T-cell (primary cell): ENCODE measurements at regions not wholly inside any gene's neighbourhood (a gene's known extent, or its start where the extent isn't known, plus 50 kb on each side); places are given as distances from the start of the nearest gene placed in this dataset.
"Not testable (repeated sequence)": the region's sequence is repeated elsewhere in the genome, so short reads cannot be mapped to it uniquely, and the experiment has no call there.

ENCODE experiments used
- ATAC-seq, 4 experiments: fragments of 200-7000 bp in 3 of 4; fragments of 150-1000 bp in 1 of 4; cut with Tn5 transposase; replicated peaks in 1 of 4; 1 replicate in 3 of 4; 2 replicates in 1 of 4; pipeline ENCODE4 v1.10.0; 2021; ENCODE audit warnings: moderate library complexity in 3 of 4, mild to moderate bottlenecking in 2 of 4, moderate number of reproducible peaks in 1 of 4
- CTCF ChIA-PET, 2 donors: fragments of 300-600 bp; sonication (Branson Sonifier 250); formaldehyde crosslinking; loops; one replicate each; lab custom pipeline; 2022; ENCODE audit warnings: antibody characterized with exemption in 2 of 2; lab: Charles Lee
- POLR2A ChIA-PET, 2 donors: fragments of 300-600 bp; sonication (Branson Sonifier 250); formaldehyde crosslinking; loops; one replicate each; lab custom pipeline; 2022; ENCODE audit warnings: antibody characterized with exemption in 2 of 2; lab: Charles Lee
- DNase-seq, 35 experiments: peaks; one replicate each; pipeline versions ENCODE4 v3.0.0 to v3.0.0-alpha.2; 2013 to 2023
- H3K27ac ChIP-seq: one replicate; pipeline ENCODE4 v1.5.1; 2013; ENCODE audit warnings: low read length
- H3K27me3 ChIP-seq, 2 experiments: replicated peaks in 1 of 2; 1 replicate in 1 of 2; 2 replicates in 1 of 2; pipeline versions ENCODE4 v1.6.1 to v1.7.0; 2013; ENCODE audit warnings: low read length in 1 of 2, mixed read lengths in 1 of 2; ENCODE audit not compliant: control insufficient read depth in 2 of 2, insufficient read depth in 2 of 2; ENCODE audit errors: extremely low read depth in 1 of 2
- H3K36me3 ChIP-seq, 2 donors: 1 replicate in 1 of 2; 2 replicates in 1 of 2; pipeline versions ENCODE4 v1.6.1 to v1.7.0; 2013; ENCODE audit warnings: low read length in 1 of 2; ENCODE audit not compliant: control insufficient read depth in 2 of 2, insufficient read depth in 1 of 2; ENCODE audit errors: extremely low read depth in 1 of 2
- H3K4me1 ChIP-seq, 2 experiments: 1 replicate in 1 of 2; 2 replicates in 1 of 2; pipeline versions ENCODE4 v1.6.1 to v1.7.0; 2013; ENCODE audit warnings: low read length in 2 of 2, mixed read lengths in 1 of 2; ENCODE audit not compliant: insufficient read depth in 2 of 2, control insufficient read depth in 1 of 2; ENCODE audit errors: extremely low read depth in 1 of 2
- H3K4me3 ChIP-seq, 2 donors: 1 replicate in 1 of 2; 2 replicates in 1 of 2; pipeline versions ENCODE4 v1.5.1 to v1.7.0; 2013; ENCODE audit warnings: mild to moderate bottlenecking in 2 of 2, low read length in 1 of 2, moderate library complexity in 1 of 2; ENCODE audit not compliant: control insufficient read depth in 1 of 2; ENCODE audit errors: extremely low read depth in 1 of 2
- H3K9me3 ChIP-seq: 2 replicates; pipeline ENCODE4 v1.7.0; 2013
- H3K27ac Mint-ChIP-seq, 2 donors: one replicate each; pipeline ENCODE4 v1.8.0; 2020 to 2021; ENCODE audit warnings: mild to moderate bottlenecking in 2 of 2, mixed read lengths in 2 of 2
- H3K27me3 Mint-ChIP-seq, 2 donors: one replicate each; pipeline ENCODE4 v1.8.0; 2021 to 2022; ENCODE audit warnings: mixed read lengths in 2 of 2
- H3K36me3 Mint-ChIP-seq: one replicate; pipeline ENCODE4 v1.8.0; 2021; ENCODE audit warnings: mixed read lengths
- H3K4me1 Mint-ChIP-seq, 3 donors: one replicate each; pipeline ENCODE4 v1.8.0; 2020 to 2022; ENCODE audit warnings: mixed read lengths in 3 of 3, mild to moderate bottlenecking in 1 of 3
- H3K4me3 Mint-ChIP-seq, 3 donors: one replicate each; pipeline ENCODE4 v1.8.0; 2020 to 2022; ENCODE audit warnings: mild to moderate bottlenecking in 3 of 3, mixed read lengths in 3 of 3, moderate library complexity in 3 of 3
- H3K9me3 Mint-ChIP-seq, 3 donors: one replicate each; pipeline ENCODE4 v1.8.0; 2020 to 2022; ENCODE audit warnings: mixed read lengths in 3 of 3
- WGBS: methylation state at CpG from one replicate; pipeline ENCODE4 v1.1.5; 2013; ENCODE audit warnings: missing lambda C conversion rate; ENCODE audit not compliant: insufficient coverage; 5-methylcytosine and 5-hydroxymethylcytosine counted together

GRCh38 chr4:38333219-38333618 lies 330.8 kb upstream of the KLF3 start:
- no peak for DNase-seq
- Mint-ChIP-seq H3K27me3 (no peaks in the 10 kb centered on the region), H3K4me1 (peaks cover 56 to 66% (median 59%) of the 10 kb centered on the region in 3 donors), H3K4me3 (no peak overlapping the region), H3K9me3 (peaks cover 0 to 5% (median 4%) of the 10 kb centered on the region in 3 donors), H3K36me3 (peaks cover 7% of the 10 kb centered on the region), H3K27ac (no peak overlapping the region)
- Histone ChIP-seq H3K4me1 (peaks cover 38 to 54% of the 10 kb centered on the region in 2 experiments), H3K4me3 (no peak overlapping the region), H3K9me3 (no peaks in the 10 kb centered on the region), H3K27ac (no peak overlapping the region), H3K27me3 (no peaks in the 10 kb centered on the region), H3K36me3 (no peaks in the 10 kb centered on the region)
- ChIA-PET POLR2A (no interaction called here), CTCF (no interaction called here)
- ATAC-seq = no peak
- WGBS = no CpG with 5 or more reads among the region's 2 CpGs

- Histone ChIP-seq H3K4me1 (peaks cover 24 to 44% of the 10 kb centered on the region in 2 experiments), H3K27ac (no peak overlapping the region), H3K4me3 (no peak overlapping the region), H3K27me3 (no peaks in the 10 kb centered on the region), H3K9me3 (no peaks in the 10 kb centered on the region), H3K36me3 (no peaks in the 10 kb centered on the region)
- H3K27me3 Mint-ChIP-seq = no peaks in the 10 kb centered on the region
- H3K27ac Mint-ChIP-seq = peak overlapping the region; percentile 37 to 69
- WGBS = no CpG with 5 or more reads among the region's 1 CpG
- H3K4me1 Mint-ChIP-seq = peaks cover 40 to 51% (median 43%) of the 10 kb centered on the region in 3 donors
- ATAC-seq = no peak
- H3K9me3 Mint-ChIP-seq = peaks cover 4 to 20% (median 14%) of the 10 kb centered on the region in 3 donors
- H3K4me3 Mint-ChIP-seq = peak overlapping the region in 2 of 3 donors; percentile 2 to 57
- H3K36me3 Mint-ChIP-seq = peaks cover 11% of the 10 kb centered on the region
- ChIA-PET CTCF (no interaction called here), POLR2A (no interaction called here)
- no peak for DNase-seq
Observed at GRCh38 chr4:38334791-38335190, 329.2 kb upstream of the KLF3 start.

GRCh38 chr4:38338939-38339338 lies 325.1 kb upstream of the KLF3 start:
- H3K27me3 ChIP-seq, H3K27ac ChIP-seq, H3K27me3 Mint-ChIP-seq, H3K4me3 ChIP-seq, H3K36me3 ChIP-seq, H3K27ac Mint-ChIP-seq, H3K4me3 Mint-ChIP-seq, H3K9me3 ChIP-seq, CTCF ChIA-PET, ATAC-seq, POLR2A ChIA-PET, DNase-seq: not testable (repeated sequence)
- Mint-ChIP-seq H3K4me1 (peaks cover 21 to 24% (median 21%) of the 10 kb centered on the region in 3 donors), H3K36me3 (peaks cover 11% of the 10 kb centered on the region), H3K9me3 (peaks cover 4 to 25% (median 17%) of the 10 kb centered on the region in 3 donors)
- no CpG with 5 or more reads among the region's 1 CpG for WGBS
- peaks cover 9 to 14% of the 10 kb centered on the region in 2 experiments for H3K4me1 ChIP-seq

- no peak for ATAC-seq
- CTCF ChIA-PET = no interaction called here
- H3K27ac Mint-ChIP-seq = no peak overlapping the region
- peaks cover 13% of the 10 kb centered on the region for H3K36me3 Mint-ChIP-seq
- peaks cover 0 to 6% (median 0%) of the 10 kb centered on the region in 3 donors for H3K4me1 Mint-ChIP-seq
- Histone ChIP-seq H3K27me3 (no peaks in the 10 kb centered on the region), H3K4me3 (no peak overlapping the region), H3K9me3 (no peaks in the 10 kb centered on the region), H3K36me3 (no peaks in the 10 kb centered on the region), H3K27ac (no peak overlapping the region), H3K4me1 (no peaks in the 10 kb centered on the region)
- POLR2A ChIA-PET = interaction anchor here in 1 of 2 donors (0.6 kb wide), 1 partner anchor 554 kb away, joined by 4 read pairs; no protein-coding TSS in a partner anchor
- no peaks in the 10 kb centered on the region for H3K27me3 Mint-ChIP-seq
- DNase-seq = no peak
- no CpG with 5 or more reads among the region's 2 CpGs for WGBS
- H3K9me3 Mint-ChIP-seq = peaks cover 18 to 39% (median 19%) of the 10 kb centered on the region in 3 donors
- H3K4me3 Mint-ChIP-seq = no peak overlapping the region
Observed at GRCh38 chr4:38343608-38344007, 320.4 kb upstream of the KLF3 start.

DNA sequence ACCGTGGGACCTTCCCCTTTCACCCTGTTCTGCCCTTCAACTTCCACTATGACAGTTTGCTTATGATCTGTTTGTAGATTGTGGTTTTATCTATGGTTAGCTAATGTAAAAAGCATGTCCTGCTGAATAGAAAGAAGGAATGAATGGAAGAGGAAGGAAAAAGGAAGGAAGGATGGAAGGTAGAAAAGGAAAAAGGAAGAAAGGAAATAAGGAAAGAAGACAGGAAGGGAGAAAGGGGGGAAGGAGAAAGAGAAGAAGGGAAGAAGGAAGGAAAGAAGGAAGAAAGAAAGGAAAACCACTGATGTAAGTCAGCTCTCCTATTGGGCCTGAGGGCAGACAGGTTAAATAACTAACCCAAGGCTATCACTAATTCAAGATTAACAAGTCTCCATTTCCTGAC lies 319.1 kb upstream of the KLF3 start:
- no peaks in the 10 kb centered on the region for H3K36me3 ChIP-seq
- no peak overlapping the region for H3K4me3 ChIP-seq
- H3K36me3 Mint-ChIP-seq = peaks cover 12% of the 10 kb centered on the region
- no peak for ATAC-seq
- no peaks in the 10 kb centered on the region for H3K4me1 ChIP-seq
- no peaks in the 10 kb centered on the region for H3K9me3 ChIP-seq
- no peak overlapping the region for H3K4me3 Mint-ChIP-seq
- no peaks in the 10 kb centered on the region for H3K27me3 Mint-ChIP-seq
- POLR2A ChIA-PET = no interaction called here
- H3K9me3 Mint-ChIP-seq = peaks cover 13 to 27% (median 13%) of the 10 kb centered on the region in 3 donors
- DNase-seq = no peak
- no peaks in the 10 kb centered on the region for H3K27me3 ChIP-seq
- H3K27ac Mint-ChIP-seq = no peak overlapping the region
- CTCF ChIA-PET = no interaction called here
- no peak overlapping the region for H3K27ac ChIP-seq
- H3K4me1 Mint-ChIP-seq = peaks cover 0 to 6% (median 0%) of the 10 kb centered on the region in 3 donors
- WGBS = no CpG with 5 or more reads among the region's 1 CpG

- no peaks in the 10 kb centered on the region for H3K27me3 Mint-ChIP-seq
- peaks cover 0 to 6% (median 0%) of the 10 kb centered on the region in 3 donors for H3K4me1 Mint-ChIP-seq
- no peak overlapping the region for H3K27ac Mint-ChIP-seq
- Histone ChIP-seq H3K27ac (no peak overlapping the region), H3K36me3 (no peaks in the 10 kb centered on the region), H3K4me1 (no peaks in the 10 kb centered on the region), H3K9me3 (no peaks in the 10 kb centered on the region), H3K27me3 (no peaks in the 10 kb centered on the region), H3K4me3 (no peak overlapping the region)
- peaks cover 14 to 39% (median 15%) of the 10 kb centered on the region in 3 donors for H3K9me3 Mint-ChIP-seq
- ChIA-PET POLR2A (no interaction called here), CTCF (no interaction called here)
- no peak for DNase-seq
- no peak for ATAC-seq
- peaks cover 14% of the 10 kb centered on the region for H3K36me3 Mint-ChIP-seq
- H3K4me3 Mint-ChIP-seq = no peak overlapping the region
- 100% methylated on average over 2 of the region's 3 CpGs for WGBS
Observed at GRCh38 chr4:38347251-38347650, 316.7 kb upstream of the KLF3 start.
